ENCODE measurements at regions not wholly inside any gene's neighbourhood (a gene's known extent, or its start where the extent isn't known, plus 50 kb on each side); places are given as distances from the start of the nearest gene placed in this dataset.

DNA sequence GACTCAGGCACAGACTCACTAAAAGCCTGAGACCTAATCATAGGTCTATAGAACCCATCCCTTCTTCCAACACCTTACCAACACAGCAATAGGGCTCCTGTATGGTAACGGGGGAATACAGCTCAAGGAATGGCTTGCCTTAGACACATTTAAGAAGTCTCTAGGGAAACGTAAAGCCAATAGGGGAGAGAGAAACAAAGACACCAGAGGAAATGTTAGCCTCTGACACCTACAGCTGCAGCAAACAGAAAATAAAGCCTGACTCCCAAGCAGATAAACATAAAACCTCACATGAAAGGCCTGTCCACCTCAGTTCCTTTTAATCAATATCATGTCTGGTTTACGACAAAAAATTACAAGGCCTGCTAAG, 51.1 kb upstream of the NCOA1 start:
- DNase-seq: no peak

DNA sequence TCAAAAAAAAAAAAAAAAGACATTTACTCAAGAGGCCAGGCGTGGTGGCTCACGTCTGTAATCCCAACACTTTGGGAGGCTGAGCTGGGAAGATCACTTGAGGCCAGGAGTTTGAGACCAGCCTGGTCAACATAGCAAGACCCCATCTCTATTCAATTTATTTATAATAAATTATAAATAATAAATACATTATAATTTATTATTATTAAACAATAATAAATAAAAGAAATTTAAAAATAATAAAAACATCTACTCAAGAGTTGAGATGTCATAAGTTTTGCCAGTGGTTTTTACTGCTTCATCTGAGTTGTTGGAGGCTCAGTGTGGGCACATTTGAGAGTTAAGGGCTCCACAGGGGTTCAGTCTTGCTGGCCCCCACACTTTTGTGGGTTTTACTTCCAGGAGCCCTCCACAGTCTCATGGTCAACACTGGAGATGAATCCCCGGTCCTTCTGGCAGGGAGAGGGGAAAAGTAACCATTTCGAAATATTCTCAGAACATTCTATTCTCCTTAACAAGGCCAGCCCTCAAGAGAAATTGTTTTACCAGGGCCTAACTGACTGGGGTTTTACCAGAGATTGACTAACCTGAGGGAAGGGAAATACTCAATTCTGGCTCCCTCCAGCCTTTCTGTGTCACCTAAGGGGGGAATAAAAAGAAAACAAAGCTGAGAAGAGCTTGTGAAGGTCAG, 51.6 kb upstream of the NCOA1 start:
- no peak for DNase-seq

DNA sequence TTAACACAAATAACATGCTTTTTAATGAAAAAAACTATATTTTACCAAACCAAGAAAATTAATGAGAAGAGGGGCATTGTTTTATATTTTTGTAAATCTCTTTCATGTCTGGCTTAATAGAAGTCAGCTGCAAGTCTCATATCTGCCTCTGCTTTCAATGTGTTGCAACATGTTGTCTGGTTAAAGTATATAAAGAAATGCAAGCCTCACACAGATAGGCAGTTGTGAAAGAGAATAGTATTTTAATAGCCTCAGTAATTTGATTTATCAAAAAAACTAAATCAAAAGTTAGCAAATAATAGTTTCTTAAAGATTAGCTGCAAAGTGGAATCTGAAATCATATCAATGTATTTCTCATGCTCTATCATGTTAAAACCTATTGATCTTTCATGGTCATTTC, 52.9 kb upstream of the NCOA1 start:
- DNase-seq: no peak

DNA sequence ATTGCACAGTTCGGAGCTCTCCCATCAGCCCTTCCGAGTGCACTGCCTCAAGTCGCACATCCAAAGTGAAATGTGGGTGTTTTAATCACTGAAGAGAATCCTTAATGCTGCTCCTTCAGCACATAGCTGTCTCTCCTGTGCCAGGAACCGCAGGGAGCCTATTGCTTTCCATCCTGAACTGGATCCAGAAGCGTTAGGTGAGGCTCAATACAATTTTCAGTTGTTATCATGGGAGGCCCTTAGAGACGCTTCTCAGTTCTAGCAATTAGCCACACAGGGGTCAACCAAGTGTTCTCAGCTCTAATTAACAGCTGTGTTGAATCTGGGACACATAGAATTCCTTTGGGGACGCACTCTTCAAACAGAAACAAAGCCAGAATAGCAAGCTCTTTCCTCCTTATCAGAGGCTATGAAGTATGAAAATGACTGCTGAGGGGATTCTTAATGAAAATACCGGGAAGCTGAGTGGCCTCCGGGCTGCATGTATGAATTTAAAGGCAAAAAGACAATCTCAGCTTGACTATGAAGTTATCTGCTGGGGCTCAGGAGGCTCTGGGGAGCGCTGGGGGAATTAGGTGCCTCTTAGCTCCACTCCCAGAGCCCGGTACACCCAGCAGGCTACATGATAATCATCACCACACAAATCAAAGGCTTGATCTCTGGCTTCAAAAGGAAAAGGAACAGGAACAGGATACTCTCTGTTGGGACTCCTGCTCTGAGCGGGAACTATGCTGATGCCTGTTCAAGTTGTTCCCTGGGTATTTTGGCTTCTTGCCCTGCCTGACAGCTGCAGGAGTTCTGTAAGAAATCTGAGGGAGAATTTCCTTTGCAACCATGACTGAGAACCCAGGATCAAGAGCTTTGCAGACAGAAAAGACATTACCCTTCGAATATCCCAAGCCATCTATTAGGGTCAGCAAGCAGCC, 55.4 kb upstream of the NCOA1 start:
- DNase-seq: no peak

DNA sequence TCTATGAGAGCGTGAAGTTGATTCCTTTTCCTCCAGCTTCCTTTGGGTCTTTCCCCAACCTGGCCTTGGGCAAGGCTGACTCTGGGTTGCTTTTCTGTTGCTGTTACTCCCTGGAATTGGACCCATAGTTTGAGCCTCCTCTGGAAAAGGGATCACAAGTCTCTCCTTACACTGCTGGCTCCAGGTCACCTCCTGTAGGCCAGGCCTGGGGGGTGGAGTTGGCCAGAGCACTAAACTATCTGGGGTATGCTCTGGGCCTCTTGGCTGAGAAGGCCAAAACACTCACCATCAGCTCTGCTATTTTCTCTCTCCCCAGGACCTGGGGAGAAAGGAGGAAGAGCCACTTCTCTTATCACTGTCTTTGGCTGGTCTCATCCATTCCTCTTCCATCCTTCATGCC, 56.5 kb upstream of the NCOA1 start:
- no peak for DNase-seq

DNA sequence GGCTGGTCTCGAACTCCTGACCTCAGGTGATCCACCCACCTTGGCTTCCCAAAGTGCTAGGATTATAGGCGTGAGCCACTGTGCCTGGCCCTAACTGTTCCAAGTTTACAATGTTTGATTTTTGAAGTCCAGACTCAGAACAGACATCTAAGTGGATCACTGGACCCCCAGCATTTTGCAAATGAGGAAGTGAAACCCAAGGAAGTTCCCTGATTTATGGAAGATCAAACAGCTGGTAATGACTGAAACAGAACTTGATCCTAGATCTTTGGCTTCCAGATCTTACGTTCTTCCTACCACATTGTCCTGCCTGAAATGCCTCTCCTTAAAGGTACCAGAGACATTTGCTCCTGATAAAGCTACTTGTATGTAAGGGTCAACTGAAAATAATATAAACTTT, 58.3 kb upstream of the NCOA1 start:
- no peak for DNase-seq

DNA sequence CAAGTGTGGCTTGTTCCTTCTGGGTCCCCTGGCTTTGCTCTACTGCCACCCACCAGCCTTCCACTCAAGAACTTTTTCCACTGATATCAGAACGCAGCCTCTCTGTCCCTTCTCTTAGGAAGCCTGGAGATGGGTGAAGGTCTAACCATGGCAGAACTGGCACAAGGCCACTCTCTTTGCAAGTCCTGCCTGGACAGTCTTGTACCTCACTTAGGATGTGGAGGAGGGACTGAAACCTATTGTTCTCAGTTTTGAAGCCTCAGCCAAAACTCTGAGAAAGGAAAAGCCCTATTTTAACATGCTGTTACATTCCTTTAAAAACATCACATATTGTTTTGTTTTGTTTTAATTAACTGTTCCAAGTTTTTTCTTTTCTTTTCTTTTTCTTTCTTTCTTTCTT, 58.9 kb upstream of the NCOA1 start:
- DNase-seq: no peak

DNA sequence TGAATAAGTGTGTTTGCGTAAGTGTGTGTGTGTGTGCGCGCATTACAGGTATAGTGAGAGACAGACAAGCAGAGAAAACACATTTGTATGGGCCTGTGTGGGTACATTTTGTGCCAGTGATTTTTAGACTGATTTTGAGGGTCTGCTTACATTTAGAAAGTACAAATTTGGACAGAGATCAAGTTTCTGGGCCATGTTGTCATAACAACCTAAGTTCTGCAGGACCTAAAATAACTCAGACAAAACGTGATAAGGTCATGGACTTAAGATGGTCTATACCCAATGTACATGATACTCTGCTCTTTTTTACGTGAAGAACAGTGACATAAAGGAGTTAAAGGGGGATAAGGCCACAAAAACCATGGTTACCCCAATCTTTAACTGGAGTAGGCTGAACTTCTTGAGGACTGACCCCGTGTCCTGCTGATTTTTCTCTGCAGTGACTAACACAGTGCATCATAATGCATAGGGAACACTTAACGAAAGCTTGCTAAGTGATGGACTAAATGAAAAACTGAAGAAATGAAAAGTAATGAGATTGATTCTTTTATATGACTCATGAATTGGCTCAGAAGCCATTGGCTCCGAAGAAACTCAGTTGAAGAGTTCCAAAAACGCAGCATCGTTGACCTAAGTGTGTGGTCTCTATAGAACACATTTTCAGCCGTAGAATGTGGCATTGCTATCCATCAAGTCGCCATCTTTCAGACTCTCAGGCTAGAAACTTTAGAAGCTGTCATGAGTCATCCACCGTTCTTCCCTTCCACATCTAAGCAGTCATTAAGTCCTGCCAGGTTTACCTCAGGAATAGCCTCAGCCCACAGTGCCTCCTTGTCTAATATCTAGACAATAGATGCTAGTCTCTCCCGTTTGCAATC, 61.6 kb upstream of the NCOA1 start:
- DNase-seq: no peak

DNA sequence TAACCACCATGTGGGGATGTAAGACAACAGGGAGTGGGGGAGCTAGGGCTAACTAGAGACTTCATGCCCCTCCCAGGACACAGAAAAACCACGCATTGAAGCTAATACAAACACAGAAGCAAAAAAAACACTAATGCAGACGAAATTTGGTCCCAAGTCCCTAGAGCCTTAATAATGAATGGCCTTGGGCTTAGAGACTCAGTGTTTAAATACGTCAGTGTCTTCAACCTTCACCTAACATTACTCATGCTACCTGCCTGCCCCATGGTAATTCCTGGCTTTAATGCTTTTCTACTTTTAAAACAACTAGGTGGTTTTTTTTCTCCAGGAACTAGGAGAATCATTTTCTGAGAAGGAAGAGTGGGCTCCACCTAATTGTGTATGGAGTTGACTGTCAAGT, 64.1 kb upstream of the ITSN2 start:
- no peak for DNase-seq

DNA sequence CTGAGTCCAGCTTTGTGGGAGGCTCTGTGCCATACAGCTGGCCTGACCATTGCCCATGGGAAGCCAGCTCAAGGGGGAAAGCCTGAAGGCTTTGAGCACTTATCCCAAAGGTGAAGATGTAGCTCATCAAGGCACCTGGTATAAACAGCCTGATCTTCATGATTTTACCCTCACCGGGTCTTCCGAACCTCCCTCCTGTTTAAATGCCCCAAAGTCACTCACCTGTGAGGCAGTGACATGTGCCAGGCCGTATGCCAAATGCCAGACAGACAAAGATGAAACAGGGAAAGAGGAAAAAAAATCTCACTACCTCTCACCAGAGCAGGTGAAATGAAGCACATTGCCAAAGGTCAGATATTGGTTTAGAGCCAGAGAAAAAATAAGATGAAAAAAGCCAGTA, 62.8 kb upstream of the ITSN2 start:
- no peak for DNase-seq

DNA sequence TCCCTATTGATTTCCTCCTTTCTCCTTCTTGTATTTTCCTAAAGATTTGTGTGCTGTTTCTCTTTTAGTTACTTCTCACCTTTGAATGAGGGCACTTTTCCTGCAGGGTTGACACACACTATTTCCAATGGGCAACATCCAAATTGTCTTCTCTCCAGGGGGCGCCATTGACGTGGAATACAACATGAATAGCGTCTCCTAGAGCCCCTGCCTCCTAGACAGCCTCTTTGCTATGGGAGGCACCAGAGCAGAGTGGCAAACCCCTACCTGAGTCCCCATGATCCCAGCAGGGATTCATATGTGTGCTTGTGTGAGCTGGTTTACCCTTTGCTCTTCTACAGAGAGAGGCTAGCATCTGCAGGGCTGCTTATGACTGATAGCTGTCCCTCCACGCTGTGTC, 61.3 kb upstream of the ITSN2 start:
- DNase-seq: peak; percentile 46

DNA sequence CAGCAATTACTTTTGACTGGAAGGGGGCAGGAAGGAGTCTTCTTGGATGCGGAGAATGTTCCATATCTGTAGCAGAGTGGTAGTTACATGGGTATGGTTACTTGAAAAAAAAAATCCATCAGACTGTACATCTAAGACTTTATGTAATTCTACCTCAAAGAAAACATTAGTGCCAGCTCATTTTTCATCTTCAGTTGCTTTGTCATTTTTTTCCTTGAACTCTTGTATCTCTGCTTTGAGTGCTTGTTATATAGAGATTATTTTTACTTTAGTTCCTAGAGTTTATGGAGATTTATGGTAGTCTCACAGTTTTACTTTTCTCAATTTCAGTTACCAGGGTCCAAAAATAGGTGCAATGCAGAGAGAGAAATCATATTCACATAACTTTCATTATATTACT, 60.0 kb upstream of the ITSN2 start:
- no peak for DNase-seq

DNA sequence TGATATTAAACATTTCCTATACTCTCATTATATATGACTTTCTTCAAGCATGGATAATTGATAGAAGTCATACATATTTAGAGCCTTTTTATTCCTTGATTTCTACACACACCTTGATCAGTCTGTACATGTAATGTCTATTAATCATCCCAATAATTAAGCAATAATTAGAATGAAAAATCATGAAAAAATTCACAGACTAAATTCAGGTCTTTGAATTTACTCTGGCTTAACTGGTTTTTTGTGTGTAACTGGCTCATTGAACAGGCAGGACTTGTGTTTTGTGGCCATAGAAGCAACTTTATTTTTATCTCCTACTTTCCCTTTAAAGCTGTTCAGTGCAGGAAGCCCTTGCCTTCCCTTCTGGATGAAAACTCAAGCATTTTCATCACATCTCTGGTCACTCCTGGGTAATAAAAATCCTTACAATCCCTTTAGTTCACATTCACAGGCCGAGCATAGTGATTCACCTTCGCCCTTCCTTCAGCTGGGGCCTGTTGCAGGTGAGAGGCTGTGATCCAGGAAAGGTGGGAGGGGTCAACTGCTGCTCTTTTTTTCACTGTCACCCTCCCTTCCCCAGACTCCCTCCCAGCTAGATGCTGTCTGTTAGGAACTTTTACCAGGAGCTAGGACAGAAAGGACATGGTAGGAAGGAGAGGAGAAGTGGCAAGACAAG, 58.0 kb upstream of the ITSN2 start:
- DNase-seq: no peak

DNA sequence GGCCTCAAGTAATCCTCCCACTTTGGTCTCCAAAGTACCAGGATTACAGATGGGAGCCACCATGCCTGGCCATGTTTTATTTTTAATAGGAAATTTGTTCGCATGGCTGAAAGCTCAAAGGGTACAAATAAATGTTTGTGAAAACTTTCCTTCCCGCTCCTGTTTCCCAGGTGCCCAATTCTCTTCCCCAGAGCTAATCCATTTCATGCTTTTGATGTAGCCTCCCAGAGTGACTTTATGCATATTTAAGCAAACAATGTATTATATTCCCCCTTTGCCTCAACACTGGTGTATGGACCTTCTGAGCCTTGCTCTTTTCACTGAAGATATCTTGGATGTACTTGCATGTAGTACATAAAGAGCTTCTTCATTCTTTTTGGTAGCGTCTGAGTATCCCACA, 52.5 kb upstream of the ITSN2 start:
- no peak for DNase-seq

DNA sequence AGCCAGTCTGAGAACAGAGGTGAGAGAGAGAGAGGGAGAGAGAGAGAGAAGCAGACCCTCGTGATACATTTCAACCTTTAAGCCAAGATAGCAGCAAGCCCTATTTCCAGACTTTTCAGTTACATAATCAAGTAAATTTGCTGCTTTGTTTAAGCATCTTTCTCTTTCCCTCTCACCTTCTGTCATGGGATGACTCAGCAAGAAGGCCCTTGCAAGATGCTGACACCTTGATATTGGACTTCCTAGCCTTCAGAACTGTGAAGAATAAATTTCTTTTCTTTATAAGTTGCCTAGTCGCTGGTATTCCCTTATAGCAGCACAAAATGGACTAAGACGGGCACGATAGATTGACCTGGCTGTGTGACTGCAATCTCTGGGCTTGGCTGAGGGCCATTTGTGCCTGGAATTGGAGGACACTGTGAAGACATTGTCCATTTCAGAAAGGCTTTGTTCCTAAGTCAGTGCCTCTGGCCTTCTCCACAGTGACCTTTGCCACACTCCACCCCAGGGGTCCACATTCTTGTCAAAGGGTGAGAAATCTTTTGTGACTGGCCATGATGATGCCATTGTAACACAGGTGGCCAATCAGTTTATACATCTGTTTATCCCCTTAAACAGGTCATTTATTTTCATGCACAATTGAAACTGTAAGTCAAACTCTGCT, 51.3 kb upstream of the ITSN2 start:
- DNase-seq: no peak

DNA sequence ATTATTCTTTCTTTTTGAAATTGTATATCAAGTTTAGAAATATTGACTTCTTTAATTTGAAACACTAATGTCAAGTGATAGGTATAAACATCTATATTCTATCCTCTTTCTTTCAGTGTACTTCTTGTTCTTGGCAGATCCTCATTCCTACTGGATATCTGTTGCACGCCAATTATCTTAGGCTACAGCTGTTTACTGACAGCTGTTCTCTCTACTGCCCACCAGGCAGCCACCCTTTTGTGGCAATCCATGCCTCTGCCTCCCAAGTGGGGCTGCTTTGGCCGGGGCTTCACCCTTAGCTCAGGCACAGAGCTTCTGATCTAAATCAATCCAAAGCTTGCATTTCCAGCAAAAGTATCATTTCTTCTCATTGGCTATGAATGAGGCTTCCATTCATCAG, 50.6 kb upstream of the ITSN2 start:
- DNase-seq: no peak

DNA sequence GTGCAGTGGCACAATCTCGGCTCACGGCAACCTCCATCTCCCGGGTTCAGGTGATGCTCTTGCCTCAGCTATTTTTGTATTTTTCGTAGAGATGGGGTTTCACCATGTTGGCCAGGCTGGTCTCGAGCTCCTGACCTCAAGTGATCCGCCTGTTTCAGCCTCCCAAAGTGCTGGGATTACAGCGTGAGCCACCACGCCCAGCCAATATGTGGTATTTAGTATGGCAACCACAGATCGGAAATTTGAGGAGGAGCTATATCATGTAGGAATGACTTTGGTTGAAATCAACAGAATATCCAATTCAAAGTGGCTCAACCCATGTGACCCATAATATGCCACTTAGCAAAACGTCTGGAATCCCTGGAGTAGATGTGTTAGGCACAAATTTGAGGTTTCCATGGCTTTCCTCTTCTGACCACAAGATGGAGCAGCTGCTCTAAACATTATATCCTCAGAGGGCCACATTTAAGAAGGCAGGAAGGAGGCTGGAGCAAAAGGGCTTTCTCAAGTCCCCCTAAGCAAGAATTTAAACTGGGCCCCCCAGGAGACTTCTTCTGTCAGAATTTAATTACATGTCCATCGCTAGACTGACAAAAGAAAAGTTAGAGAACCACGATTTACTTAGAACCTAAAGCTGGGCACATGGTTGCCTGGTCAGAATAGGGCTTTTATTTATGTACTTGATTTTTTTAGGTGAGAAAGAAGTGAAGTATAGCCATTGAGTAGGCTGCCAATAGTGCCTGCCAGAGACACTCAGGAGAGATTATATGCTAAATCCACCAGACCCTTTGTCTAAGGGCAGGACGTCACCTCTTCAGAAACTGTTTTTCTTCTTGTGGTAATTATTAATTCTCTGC, 49.6 kb upstream of the ITSN2 start:
- DNase-seq: peak; percentile 69

Measured in CD4-positive, alpha-beta T cell treated with Interleukin-4 for 4 hours (primary cell).